Transverse colon (tissue), 3 donors: ENCODE measurements at regions not wholly inside any gene's neighbourhood (a gene's known extent, or its start where the extent isn't known, plus 50 kb on each side); places are given as distances from the start of the nearest gene placed in this dataset.

Experiments used
- CTCF ChIP-seq, 5 experiments: fragments of 200-600 bp in 3 of 5; fragments of 450-650 bp in 2 of 5; sonication (generic) in 3 of 5; IDR thresholded peaks; 1 replicate in 2 of 5; 2 replicates in 3 of 5; pipeline ENCODE4 v1.5.1; 2016 to 2017; ENCODE audit warnings: antibody characterized with exemption in 5 of 5, inconsistent platforms in 3 of 5, mild to moderate bottlenecking in 2 of 5, moderate library complexity in 1 of 5
- EP300 ChIP-seq: sonication (generic); formaldehyde crosslinking; IDR thresholded peaks from one replicate; pipeline ENCODE4 v1.6.1; 2017; ENCODE audit warnings: antibody characterized with exemption, low read depth
- POLR2A ChIP-seq: fragments of 450-650 bp; IDR thresholded peaks from one replicate; pipeline ENCODE4 v1.6.1; 2016; ENCODE audit warnings: antibody characterized with exemption, mild to moderate bottlenecking, moderate library complexity

GRCh38 chr10:93221521-93221920 is 147.8 kb downstream of the CYP26A1 start:
- TF ChIP-seq EP300 (no peak), POLR2A (no peak), CTCF (IDR thresholded peaks at IDR 0.05) (no peak)
